Activated CD8-positive, alpha-beta T cell treated with anti-CD3 and anti-CD28 coated beads for 36 hours (primary cell): ENCODE measurements at regions not wholly inside any gene's neighbourhood (a gene's known extent, or its start where the extent isn't known, plus 50 kb on each side); places are given as distances from the start of the nearest gene placed in this dataset.

ENCODE experiments used
- ATAC-seq: fragments of 200-7000 bp; cut with Tn5 transposase; one replicate; pipeline ENCODE4 v1.10.0; 2021; ENCODE audit warnings: mild to moderate bottlenecking, moderate library complexity
- CTCF ChIA-PET: fragments of 350-600 bp; sonication (Branson Sonifier 250); formaldehyde crosslinking; loops from one replicate; lab custom pipeline; 2021; ENCODE audit warnings: antibody characterized with exemption; lab: Charles Lee
- POLR2A ChIA-PET: fragments of 350-600 bp; sonication (Branson Sonifier 250); formaldehyde crosslinking; loops from one replicate; lab custom pipeline; 2021; ENCODE audit warnings: antibody characterized with exemption; lab: Charles Lee
- DNase-seq: peaks from one replicate; pipeline ENCODE4 v3.0.0-alpha.2; 2020
- H3K27ac Mint-ChIP-seq: one replicate; pipeline ENCODE4 v1.8.0; 2021; ENCODE audit warnings: mild to moderate bottlenecking, mixed read lengths
- H3K27me3 Mint-ChIP-seq: one replicate; pipeline ENCODE4 v1.8.0; 2021; ENCODE audit warnings: mixed read lengths
- H3K36me3 Mint-ChIP-seq: one replicate; pipeline ENCODE4 v1.8.0; 2021; ENCODE audit warnings: low read depth, mixed read lengths
- H3K4me1 Mint-ChIP-seq: one replicate; pipeline ENCODE4 v1.8.0; 2021; ENCODE audit warnings: low read depth, mixed read lengths
- H3K4me3 Mint-ChIP-seq: one replicate; pipeline ENCODE4 v1.8.0; 2021; ENCODE audit warnings: mild to moderate bottlenecking, moderate library complexity, mixed read lengths
- H3K9me3 Mint-ChIP-seq: one replicate; pipeline ENCODE4 v1.8.0; 2021; ENCODE audit warnings: mixed read lengths
- CTCF ChIP-seq: fragments of 200-600 bp; IDR thresholded peaks from one replicate; pipeline ENCODE4 v1.8.0; 2022; ENCODE audit warnings: antibody characterized with exemption, mild to moderate bottlenecking
- intact Hi-C: fragments of 100-400 bp; cut with micrococcal nuclease; formaldehyde crosslinking; loops from one replicate; pipeline ENCODE4 v1.10.0; 2022

- no peak for ATAC-seq
- TF ChIP-seq CTCF, result no peak
- no peaks in the 10 kb centered on the region for H3K4me1 Mint-ChIP-seq
- intact Hi-C loops, result no loop called here
- no peaks in the 10 kb centered on the region for H3K9me3 Mint-ChIP-seq
- POLR2A ChIA-PET, result no interaction called here
- no peaks in the 10 kb centered on the region for H3K36me3 Mint-ChIP-seq
- DNase-seq, result no peak
- no peak overlapping the region for H3K4me3 Mint-ChIP-seq
- no peak overlapping the region for H3K27ac Mint-ChIP-seq
- peaks cover 2% of the 10 kb centered on the region for H3K27me3 Mint-ChIP-seq
- CTCF ChIA-PET, result no interaction called here
Observed at GRCh38 chr3:153906366-153906765, 214.8 kb upstream of the ARHGEF26 start.

GRCh38 chr3:153910387-153910786 is 210.8 kb upstream of the ARHGEF26 start:
- no peaks in the 10 kb centered on the region for H3K36me3 Mint-ChIP-seq
- CTCF ChIA-PET, result no interaction called here

GRCh38 chr3:153911116-153911515 is 210.1 kb upstream of the ARHGEF26 start:
- Mint-ChIP-seq H3K27me3 (peaks cover 5% of the 10 kb centered on the region), H3K36me3 (no peaks in the 10 kb centered on the region), H3K4me1 (no peaks in the 10 kb centered on the region), H3K4me3 (no peak overlapping the region), H3K27ac (no peak overlapping the region), H3K9me3 (no peaks in the 10 kb centered on the region)
- TF ChIP-seq CTCF, result no peak
- ChIA-PET CTCF (no interaction called here), POLR2A (no interaction called here)
- intact Hi-C loops, result no loop called here
- ATAC-seq (no peak), DNase-seq (no peak)

More at GRCh38 chr3:153910387-153910786, 210.8 kb upstream of the ARHGEF26 start:
- POLR2A ChIA-PET, result no interaction called here
- Mint-ChIP-seq H3K9me3 (no peaks in the 10 kb centered on the region), H3K4me1 (no peaks in the 10 kb centered on the region), H3K27ac (no peak overlapping the region), H3K27me3 (peaks cover 5% of the 10 kb centered on the region), H3K4me3 (no peak overlapping the region)
- intact Hi-C loops, result no loop called here
- ATAC-seq (no peak), DNase-seq (no peak)
- no peak for TF ChIP-seq CTCF

- CTCF ChIA-PET, result no interaction called here
- Mint-ChIP-seq H3K4me1 (no peaks in the 10 kb centered on the region), H3K4me3 (no peak overlapping the region), H3K36me3 (no peaks in the 10 kb centered on the region), H3K9me3 (no peaks in the 10 kb centered on the region), H3K27me3 (peaks cover 1% of the 10 kb centered on the region), H3K27ac (no peak overlapping the region)
- ATAC-seq (no peak), DNase-seq (no peak)
- POLR2A ChIA-PET, result no interaction called here
- intact Hi-C loops, result no loop called here
- no peak for TF ChIP-seq CTCF
Observed at GRCh38 chr3:153919773-153920172, 201.4 kb upstream of the ARHGEF26 start.

GRCh38 chr3:153921826-153922225 is 199.4 kb upstream of the ARHGEF26 start:
- DNase-seq, result no peak
- no peak for ATAC-seq
- H3K27me3 Mint-ChIP-seq, result no peaks in the 10 kb centered on the region
- intact Hi-C loops, result no loop called here
- H3K4me1 Mint-ChIP-seq, result no peaks in the 10 kb centered on the region
- CTCF ChIA-PET, result no interaction called here
- H3K27ac Mint-ChIP-seq, result no peak overlapping the region
- H3K9me3 Mint-ChIP-seq, result no peaks in the 10 kb centered on the region
- H3K4me3 Mint-ChIP-seq, result no peak overlapping the region
- POLR2A ChIA-PET, result no interaction called here
- H3K36me3 Mint-ChIP-seq, result no peaks in the 10 kb centered on the region
- no peak for TF ChIP-seq CTCF
